ENCODE measurements at regions not wholly inside any gene's neighbourhood (a gene's known extent, or its start where the extent isn't known, plus 50 kb on each side); places are given as distances from the start of the nearest gene placed in this dataset.

GRCh38 chr3:164479406-164479805 lies 598.9 kb downstream of the SI start:
- Histone ChIP-seq H3K9ac (no peak overlapping the region), H3K79me2 (ENCODE audit: insufficient read depth) (no peaks in the 10 kb centered on the region), H3K4me2 (no peak overlapping the region), H3K4me3 (ENCODE audit: low read depth in 2 of 2, low read length in 1 of 2) (no peak overlapping the region), H3K4me1 (ENCODE audit: control insufficient read depth in 1 of 2, insufficient read depth in 2 of 2, low read depth in 1 of 2, low read length in 1 of 2) (no peaks in the 10 kb centered on the region; a peak in 1 of 4 replicates), H2AFZ (ENCODE audit: low read depth) (no peak overlapping the region), H3K27me3 (ENCODE audit: insufficient read depth) (no peaks in the 10 kb centered on the region), H3K36me3 (replicated peaks in 1 of 2; ENCODE audit: control insufficient read depth in 1 of 2, insufficient read depth in 2 of 2, low read length in 1 of 2) (peaks cover 0 to 3% of the 10 kb centered on the region in 2 experiments), H3K9me3 (no peaks in the 10 kb centered on the region), H3K9me2 (no peaks in the 10 kb centered on the region), H4K20me1 (ENCODE audit: insufficient read depth) (no peaks in the 10 kb centered on the region), H3K27ac (ENCODE audit: low read depth in 2 of 2, low read length in 1 of 2) (no peak overlapping the region), H3F3A (replicated peaks; ENCODE audit: insufficient read depth) (no peaks in the 10 kb centered on the region)
- ChIA-PET CTCF (no interaction called here), POLR2A (no interaction called here)
- 12% methylated on average over 1 of the region's 1 CpG for WGBS (ENCODE audit: low lambda C conversion rate)
- TF ChIP-seq REST (IDR thresholded peaks at IDR 0.05; ENCODE audit: low read depth, low read length), result no peak
- TF ChIP-seq, protein P1, sequence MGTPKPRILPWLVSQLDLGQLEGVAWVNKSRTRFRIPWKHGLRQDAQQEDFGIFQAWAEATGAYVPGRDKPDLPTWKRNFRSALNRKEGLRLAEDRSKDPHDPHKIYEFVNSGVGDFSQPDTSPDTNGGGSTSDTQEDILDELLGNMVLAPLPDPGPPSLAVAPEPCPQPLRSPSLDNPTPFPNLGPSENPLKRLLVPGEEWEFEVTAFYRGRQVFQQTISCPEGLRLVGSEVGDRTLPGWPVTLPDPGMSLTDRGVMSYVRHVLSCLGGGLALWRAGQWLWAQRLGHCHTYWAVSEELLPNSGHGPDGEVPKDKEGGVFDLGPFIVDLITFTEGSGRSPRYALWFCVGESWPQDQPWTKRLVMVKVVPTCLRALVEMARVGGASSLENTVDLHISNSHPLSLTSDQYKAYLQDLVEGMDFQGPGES (IDR thresholded peaks at IDR 0.05; ENCODE audit: low read depth, low read length), result no peak
- no peak for TF ChIP-seq EZH2phosphoT487 (IDR thresholded peaks at IDR 0.05; ENCODE audit: borderline replicate concordance, low read depth)
- no peak for TF ChIP-seq MEF2A (IDR thresholded peaks at IDR 0.05; ENCODE audit: borderline replicate concordance, low read depth)
- no peak for TF ChIP-seq FOXJ3 (CRISPR knock-in tag; IDR thresholded peaks at IDR 0.05)
- no peak for TF ChIP-seq EP300 (IDR thresholded peaks at IDR 0.05; ENCODE audit: borderline replicate concordance in 1 of 2, low read depth in 1 of 2, low read length in 1 of 2)
- no peak for TF ChIP-seq USF2 (IDR thresholded peaks at IDR 0.05; ENCODE audit: borderline replicate concordance, low read depth, low read length)
- no peak for TF ChIP-seq ELF1 (IDR thresholded peaks at IDR 0.05)
- TF ChIP-seq JUND (IDR thresholded peaks at IDR 0.05), result no peak
- no peak for TF ChIP-seq YY1 (IDR thresholded peaks at IDR 0.05; ENCODE audit: low read depth)
- no peak for TF ChIP-seq TCF12 (IDR thresholded peaks at IDR 0.05)
- TF ChIP-seq, protein P2, sequence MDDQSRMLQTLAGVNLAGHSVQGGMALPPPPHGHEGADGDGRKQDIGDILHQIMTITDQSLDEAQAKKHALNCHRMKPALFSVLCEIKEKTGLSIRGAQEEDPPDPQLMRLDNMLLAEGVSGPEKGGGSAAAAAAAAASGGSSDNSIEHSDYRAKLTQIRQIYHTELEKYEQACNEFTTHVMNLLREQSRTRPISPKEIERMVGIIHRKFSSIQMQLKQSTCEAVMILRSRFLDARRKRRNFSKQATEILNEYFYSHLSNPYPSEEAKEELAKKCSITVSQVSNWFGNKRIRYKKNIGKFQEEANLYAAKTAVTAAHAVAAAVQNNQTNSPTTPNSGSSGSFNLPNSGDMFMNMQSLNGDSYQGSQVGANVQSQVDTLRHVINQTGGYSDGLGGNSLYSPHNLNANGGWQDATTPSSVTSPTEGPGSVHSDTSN (IDR thresholded peaks at IDR 0.05), result no peak
- TF ChIP-seq FOSL2 (IDR thresholded peaks at IDR 0.05; ENCODE audit: borderline replicate concordance, low read depth), result no peak
- no peak for TF ChIP-seq RCOR1 (IDR thresholded peaks at IDR 0.05; ENCODE audit: low read length)
- no peak for TF ChIP-seq FOXM1 (IDR thresholded peaks at IDR 0.05; ENCODE audit: low read depth)
- TF ChIP-seq, protein P3, sequence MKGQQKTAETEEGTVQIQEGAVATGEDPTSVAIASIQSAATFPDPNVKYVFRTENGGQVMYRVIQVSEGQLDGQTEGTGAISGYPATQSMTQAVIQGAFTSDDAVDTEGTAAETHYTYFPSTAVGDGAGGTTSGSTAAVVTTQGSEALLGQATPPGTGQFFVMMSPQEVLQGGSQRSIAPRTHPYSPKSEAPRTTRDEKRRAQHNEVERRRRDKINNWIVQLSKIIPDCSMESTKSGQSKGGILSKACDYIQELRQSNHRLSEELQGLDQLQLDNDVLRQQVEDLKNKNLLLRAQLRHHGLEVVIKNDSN (IDR thresholded peaks at IDR 0.05; ENCODE audit: borderline replicate concordance, low read depth), result no peak
- no peak for TF ChIP-seq TAF1 (IDR thresholded peaks at IDR 0.05; ENCODE audit: borderline replicate concordance, low read depth, low read length)
- TF ChIP-seq, protein P4, sequence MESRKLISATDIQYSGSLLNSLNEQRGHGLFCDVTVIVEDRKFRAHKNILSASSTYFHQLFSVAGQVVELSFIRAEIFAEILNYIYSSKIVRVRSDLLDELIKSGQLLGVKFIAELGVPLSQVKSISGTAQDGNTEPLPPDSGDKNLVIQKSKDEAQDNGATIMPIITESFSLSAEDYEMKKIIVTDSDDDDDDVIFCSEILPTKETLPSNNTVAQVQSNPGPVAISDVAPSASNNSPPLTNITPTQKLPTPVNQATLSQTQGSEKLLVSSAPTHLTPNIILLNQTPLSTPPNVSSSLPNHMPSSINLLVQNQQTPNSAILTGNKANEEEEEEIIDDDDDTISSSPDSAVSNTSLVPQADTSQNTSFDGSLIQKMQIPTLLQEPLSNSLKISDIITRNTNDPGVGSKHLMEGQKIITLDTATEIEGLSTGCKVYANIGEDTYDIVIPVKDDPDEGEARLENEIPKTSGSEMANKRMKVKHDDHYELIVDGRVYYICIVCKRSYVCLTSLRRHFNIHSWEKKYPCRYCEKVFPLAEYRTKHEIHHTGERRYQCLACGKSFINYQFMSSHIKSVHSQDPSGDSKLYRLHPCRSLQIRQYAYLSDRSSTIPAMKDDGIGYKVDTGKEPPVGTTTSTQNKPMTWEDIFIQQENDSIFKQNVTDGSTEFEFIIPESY (IDR thresholded peaks at IDR 0.05; ENCODE audit: borderline replicate concordance, low read depth), result no peak
- TF ChIP-seq RAD21 (IDR thresholded peaks at IDR 0.05; ENCODE audit: low read length), result no peak
- TF ChIP-seq, protein P5, sequence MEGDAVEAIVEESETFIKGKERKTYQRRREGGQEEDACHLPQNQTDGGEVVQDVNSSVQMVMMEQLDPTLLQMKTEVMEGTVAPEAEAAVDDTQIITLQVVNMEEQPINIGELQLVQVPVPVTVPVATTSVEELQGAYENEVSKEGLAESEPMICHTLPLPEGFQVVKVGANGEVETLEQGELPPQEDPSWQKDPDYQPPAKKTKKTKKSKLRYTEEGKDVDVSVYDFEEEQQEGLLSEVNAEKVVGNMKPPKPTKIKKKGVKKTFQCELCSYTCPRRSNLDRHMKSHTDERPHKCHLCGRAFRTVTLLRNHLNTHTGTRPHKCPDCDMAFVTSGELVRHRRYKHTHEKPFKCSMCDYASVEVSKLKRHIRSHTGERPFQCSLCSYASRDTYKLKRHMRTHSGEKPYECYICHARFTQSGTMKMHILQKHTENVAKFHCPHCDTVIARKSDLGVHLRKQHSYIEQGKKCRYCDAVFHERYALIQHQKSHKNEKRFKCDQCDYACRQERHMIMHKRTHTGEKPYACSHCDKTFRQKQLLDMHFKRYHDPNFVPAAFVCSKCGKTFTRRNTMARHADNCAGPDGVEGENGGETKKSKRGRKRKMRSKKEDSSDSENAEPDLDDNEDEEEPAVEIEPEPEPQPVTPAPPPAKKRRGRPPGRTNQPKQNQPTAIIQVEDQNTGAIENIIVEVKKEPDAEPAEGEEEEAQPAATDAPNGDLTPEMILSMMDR (IDR thresholded peaks at IDR 0.05), result no peak
- DNase-seq, result no peak

All from SK-N-SH (cell line).